ENCODE measurements at regions not wholly inside any gene's neighbourhood (a gene's known extent, or its start where the extent isn't known, plus 50 kb on each side); places are given as distances from the start of the nearest gene placed in this dataset.

DNA sequence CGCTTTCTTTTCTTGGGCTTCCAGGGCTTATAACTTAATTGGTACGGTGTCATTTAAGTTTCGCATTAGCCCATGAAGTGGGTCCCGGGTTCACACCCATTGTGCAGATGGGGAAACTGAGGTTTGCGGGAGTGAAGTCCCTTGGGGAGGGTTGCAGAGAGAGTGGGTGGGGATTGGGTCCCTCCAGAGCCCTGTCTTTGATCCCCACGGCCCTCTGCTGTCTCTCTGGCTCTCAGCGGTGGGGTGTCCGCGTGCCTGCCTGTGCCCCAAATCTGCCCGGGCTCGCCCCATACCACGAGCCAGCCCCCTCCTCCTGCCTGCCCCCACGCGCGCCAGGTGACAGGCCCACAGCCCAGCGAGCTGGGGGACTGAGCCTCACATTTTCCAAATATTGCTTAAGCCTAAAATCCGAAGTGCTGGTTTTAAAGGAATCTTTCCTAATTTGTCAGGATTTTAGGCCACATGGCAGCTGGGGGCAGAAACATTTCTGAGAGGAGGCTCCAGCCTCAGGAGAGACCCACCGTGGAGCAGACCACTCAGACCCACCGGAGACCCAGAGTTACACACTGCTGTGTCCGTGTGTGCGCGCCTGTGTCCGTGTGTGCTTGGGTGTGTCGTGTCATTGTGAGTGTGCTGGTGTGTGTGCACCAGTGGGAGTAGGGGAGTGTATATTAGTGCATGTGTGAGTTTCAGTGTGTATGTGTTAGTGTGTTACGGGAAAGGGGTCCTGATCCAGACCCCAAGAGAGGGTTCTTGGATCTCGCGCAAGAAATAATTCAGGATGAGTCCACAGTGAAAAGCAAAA lies 159.5 kb upstream of the IER5L start:
- POLR2A ChIA-PET: interaction anchor here (1.1 kb wide), 1 partner anchor 159 kb away, joined by 5 read pairs; the partner anchor contains the start of gene IER5L

DNA sequence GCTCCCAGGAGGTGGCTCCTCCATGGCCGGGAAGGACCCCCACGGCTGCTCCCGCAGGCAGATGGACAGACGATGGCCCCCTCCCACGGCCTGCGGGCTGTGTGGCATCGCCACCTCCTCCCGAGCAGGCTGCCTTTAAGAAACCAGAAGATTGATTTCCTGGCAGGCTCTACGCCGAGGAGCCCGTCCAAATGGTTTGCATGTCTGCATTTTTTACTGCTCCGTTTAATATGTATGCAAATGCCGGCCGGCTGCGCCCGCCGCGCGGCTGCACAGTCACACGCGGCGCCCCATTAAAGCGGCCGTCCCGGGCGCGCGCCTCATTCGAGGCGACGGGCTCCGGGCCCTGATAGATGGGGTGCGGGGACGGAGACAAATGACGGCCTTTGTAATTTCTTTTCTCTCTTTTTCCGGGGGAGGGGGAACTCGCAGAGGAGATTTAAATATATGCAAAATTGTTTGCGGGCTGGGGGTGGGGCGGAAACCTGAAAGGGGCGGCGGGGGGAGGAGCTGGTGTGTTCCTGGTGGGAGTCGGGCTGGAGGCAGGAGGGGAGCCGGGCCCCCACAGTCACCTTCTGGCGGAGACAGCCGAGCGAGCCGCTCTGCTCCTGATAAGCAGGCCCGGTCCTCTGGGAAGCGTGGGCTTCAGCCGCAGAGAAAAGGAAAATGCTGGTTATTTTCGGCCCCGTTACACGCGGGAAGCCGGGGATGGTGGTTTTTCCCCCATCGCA lies 158.7 kb upstream of the IER5L start:
- Histone ChIP-seq H3K27ac (ENCODE audit: extremely low read depth, low read depth, low read length) (no peak overlapping the region), H3K9me3 (ENCODE audit: control insufficient read depth, insufficient read depth, low read depth, low read length) (no peaks in the 10 kb centered on the region), H3K4me3 (ENCODE audit: low read depth, low read length) (no peak overlapping the region), H3K4me1 (ENCODE audit: control insufficient read depth, insufficient read depth, low read length) (no peaks in the 10 kb centered on the region; the same call in 1 of the 2 replicates), H3K36me3 (ENCODE audit: control insufficient read depth in 2 of 2, insufficient read depth in 1 of 2, low read length in 2 of 2) (no peaks in the 10 kb centered on the region)
- POLR2A ChIA-PET: no interaction called here
- CTCF ChIA-PET: no interaction called here
- TF ChIP-seq ZNF350 (tag by site-specific recombination; IDR thresholded peaks at IDR 0.05) (no peak), ZNF48 (tag by site-specific recombination; IDR thresholded peaks at IDR 0.05) (no peak), ZNF610 (tag by site-specific recombination; IDR thresholded peaks at IDR 0.05; ENCODE audit: borderline replicate concordance) (no peak), ZNF132 (tag by site-specific recombination; IDR thresholded peaks at IDR 0.05; ENCODE audit: borderline replicate concordance) (no peak), BCL6B (tag by site-specific recombination; IDR thresholded peaks at IDR 0.05) (no peak), IKZF3 (tag by site-specific recombination; IDR thresholded peaks at IDR 0.05) (no peak), GLIS1 (tag by site-specific recombination; IDR thresholded peaks at IDR 0.05) (no peak), ZBTB10 (tag by site-specific recombination; IDR thresholded peaks at IDR 0.05) (no peak), ZNF776 (tag by site-specific recombination; IDR thresholded peaks at IDR 0.05; ENCODE audit: borderline replicate concordance) (no peak), ZEB2 (tag by site-specific recombination; IDR thresholded peaks at IDR 0.05) (no peak), ZNF76 (tag by site-specific recombination; IDR thresholded peaks at IDR 0.05; ENCODE audit: borderline replicate concordance, low read depth) (no peak), ZNF169 (tag by site-specific recombination; IDR thresholded peaks at IDR 0.05) (no peak), SCRT2 (tag by site-specific recombination; IDR thresholded peaks at IDR 0.05) (no peak)
- TF ChIP-seq, protein P1, sequence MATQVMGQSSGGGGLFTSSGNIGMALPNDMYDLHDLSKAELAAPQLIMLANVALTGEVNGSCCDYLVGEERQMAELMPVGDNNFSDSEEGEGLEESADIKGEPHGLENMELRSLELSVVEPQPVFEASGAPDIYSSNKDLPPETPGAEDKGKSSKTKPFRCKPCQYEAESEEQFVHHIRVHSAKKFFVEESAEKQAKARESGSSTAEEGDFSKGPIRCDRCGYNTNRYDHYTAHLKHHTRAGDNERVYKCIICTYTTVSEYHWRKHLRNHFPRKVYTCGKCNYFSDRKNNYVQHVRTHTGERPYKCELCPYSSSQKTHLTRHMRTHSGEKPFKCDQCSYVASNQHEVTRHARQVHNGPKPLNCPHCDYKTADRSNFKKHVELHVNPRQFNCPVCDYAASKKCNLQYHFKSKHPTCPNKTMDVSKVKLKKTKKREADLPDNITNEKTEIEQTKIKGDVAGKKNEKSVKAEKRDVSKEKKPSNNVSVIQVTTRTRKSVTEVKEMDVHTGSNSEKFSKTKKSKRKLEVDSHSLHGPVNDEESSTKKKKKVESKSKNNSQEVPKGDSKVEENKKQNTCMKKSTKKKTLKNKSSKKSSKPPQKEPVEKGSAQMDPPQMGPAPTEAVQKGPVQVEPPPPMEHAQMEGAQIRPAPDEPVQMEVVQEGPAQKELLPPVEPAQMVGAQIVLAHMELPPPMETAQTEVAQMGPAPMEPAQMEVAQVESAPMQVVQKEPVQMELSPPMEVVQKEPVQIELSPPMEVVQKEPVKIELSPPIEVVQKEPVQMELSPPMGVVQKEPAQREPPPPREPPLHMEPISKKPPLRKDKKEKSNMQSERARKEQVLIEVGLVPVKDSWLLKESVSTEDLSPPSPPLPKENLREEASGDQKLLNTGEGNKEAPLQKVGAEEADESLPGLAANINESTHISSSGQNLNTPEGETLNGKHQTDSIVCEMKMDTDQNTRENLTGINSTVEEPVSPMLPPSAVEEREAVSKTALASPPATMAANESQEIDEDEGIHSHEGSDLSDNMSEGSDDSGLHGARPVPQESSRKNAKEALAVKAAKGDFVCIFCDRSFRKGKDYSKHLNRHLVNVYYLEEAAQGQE (tag by site-specific recombination; IDR thresholded peaks at IDR 0.05): no peak
- TF ChIP-seq, protein P2, sequence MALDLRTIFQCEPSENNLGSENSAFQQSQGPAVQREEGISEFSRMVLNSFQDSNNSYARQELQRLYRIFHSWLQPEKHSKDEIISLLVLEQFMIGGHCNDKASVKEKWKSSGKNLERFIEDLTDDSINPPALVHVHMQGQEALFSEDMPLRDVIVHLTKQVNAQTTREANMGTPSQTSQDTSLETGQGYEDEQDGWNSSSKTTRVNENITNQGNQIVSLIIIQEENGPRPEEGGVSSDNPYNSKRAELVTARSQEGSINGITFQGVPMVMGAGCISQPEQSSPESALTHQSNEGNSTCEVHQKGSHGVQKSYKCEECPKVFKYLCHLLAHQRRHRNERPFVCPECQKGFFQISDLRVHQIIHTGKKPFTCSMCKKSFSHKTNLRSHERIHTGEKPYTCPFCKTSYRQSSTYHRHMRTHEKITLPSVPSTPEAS (tag by site-specific recombination; IDR thresholded peaks at IDR 0.05): no peak

More for the DNA sequence above, 159.5 kb upstream of the IER5L start:
- CTCF ChIA-PET: no interaction called here
- no peak overlapping the region for H3K27ac ChIP-seq (ENCODE audit: extremely low read depth, low read depth, low read length)
- TF ChIP-seq, protein P3, sequence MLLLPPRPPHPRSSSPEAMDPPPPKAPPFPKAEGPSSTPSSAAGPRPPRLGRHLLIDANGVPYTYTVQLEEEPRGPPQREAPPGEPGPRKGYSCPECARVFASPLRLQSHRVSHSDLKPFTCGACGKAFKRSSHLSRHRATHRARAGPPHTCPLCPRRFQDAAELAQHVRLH (tag by site-specific recombination; IDR thresholded peaks at IDR 0.05): no peak
- TF ChIP-seq MYNN (tag by site-specific recombination; IDR thresholded peaks at IDR 0.05; ENCODE audit: borderline replicate concordance) (no peak), ZSCAN18 (tag by site-specific recombination; IDR thresholded peaks at IDR 0.05) (no peak)
- TF ChIP-seq, protein P2 (tag by site-specific recombination; IDR thresholded peaks at IDR 0.05): peak; percentile 82
- no peaks in the 10 kb centered on the region for H3K9me3 ChIP-seq (ENCODE audit: control insufficient read depth, insufficient read depth, low read depth, low read length)
- no peaks in the 10 kb centered on the region for H3K36me3 ChIP-seq (ENCODE audit: control insufficient read depth in 2 of 2, insufficient read depth in 1 of 2, low read length in 2 of 2)
- H3K4me1 ChIP-seq (ENCODE audit: control insufficient read depth, insufficient read depth, low read length): no peaks in the 10 kb centered on the region; the same call in 1 of the 2 replicates
- H3K4me3 ChIP-seq (ENCODE audit: low read depth, low read length): no peak overlapping the region
